GM19463 (cell line): ENCODE measurements at regions not wholly inside any gene's neighbourhood (a gene's known extent, or its start where the extent isn't known, plus 50 kb on each side); places are given as distances from the start of the nearest gene placed in this dataset.
"Not testable (repeated sequence)": the region's sequence is repeated elsewhere in the genome, so short reads cannot be mapped to it uniquely, and the experiment has no call there.

Experiments
- ATAC-seq: cut with Tn5 transposase; IDR thresholded peaks from one replicate; pipeline ENCODE4 v1.9.1; 2021; ENCODE audit warnings: mild to moderate bottlenecking, moderate library complexity; ENCODE audit not compliant: unreplicated experiment

DNA sequence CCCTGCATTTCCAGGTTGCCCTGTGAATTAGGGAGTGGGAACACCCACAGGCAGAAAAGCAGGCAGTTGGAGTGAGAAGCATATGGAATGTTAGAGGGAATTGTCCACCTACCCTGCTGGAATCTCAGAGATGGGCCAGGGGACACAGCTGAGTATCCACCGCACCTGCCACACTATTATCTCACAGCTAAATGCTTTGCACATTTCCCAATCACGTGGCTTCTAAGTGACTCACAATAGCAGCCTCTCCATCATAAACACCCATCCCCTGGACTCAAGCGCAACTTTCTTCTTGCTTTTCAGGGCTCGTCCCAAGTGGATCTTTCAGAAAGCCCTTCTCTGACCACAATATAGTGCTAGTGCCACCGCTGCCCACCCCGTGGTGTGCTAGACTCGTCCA, 389.0 kb upstream of the LMCD1 start:
- ATAC-seq: no peak

DNA sequence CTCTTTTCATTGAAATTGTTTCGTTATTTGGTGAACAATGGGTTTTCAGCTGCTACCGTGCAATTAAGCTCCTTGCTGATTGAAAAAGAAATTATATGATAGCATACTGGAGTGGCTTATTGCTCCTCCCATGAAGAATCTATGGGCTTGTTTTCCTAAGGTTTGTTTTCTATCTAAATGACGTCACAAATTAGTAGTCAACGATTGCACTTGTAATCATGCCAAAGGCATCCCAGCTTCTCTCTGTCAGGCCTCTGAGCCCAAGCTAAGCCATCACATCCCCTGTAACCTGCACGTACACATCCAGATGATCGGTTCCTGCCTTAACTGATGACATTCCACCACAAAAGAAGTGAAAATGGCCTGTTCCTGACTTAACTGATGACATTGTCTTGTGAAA, 388.0 kb upstream of the LMCD1 start:
- no peak for ATAC-seq

GRCh38 chr3:8128686-8129085, 372.9 kb upstream of the LMCD1 start:
- ATAC-seq: no peak

DNA sequence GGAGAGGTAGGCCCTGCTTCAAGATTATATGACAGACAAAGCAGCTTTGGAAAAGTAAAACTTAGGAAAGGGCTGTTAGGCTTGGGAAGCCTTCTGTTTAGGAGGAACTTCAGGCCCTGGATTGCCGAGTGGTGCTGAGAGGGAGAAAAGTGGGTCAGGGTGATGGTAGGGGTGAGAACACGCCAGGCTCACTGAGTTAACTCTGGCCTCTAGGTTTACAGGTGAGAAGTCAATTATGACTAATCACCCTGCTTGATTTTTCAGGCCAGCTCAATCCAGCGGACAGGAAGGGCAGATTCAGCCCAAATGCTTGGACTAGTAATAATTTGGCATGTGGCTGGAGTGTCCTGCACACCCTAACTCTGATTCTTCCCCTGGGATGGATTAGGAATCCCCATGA, 365.1 kb upstream of the LMCD1 start:
- no peak for ATAC-seq

DNA sequence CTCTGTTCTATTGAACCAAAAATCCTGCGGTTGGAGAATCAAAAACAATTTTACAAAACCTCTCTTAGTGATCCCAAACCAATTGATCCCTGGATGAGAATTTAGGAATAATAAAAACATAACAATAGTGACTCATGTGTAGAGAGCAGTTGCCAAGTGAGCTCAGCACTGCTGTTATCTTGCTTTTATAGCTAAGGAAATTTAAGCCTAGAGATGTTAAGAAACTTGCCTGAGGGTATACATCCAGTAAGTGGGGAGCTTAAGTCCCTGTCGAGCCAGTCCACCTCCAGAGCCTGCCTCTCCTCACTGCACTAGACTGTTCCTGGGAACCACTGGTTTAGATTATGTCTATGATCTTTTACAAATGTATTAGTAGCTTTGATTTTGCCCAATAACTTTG, 358.4 kb upstream of the LMCD1 start:
- ATAC-seq: no peak

- ATAC-seq: no peak
These were observed 356.0 kb upstream of the LMCD1 start for GRCh38 chr3:8145661-8146060.

DNA sequence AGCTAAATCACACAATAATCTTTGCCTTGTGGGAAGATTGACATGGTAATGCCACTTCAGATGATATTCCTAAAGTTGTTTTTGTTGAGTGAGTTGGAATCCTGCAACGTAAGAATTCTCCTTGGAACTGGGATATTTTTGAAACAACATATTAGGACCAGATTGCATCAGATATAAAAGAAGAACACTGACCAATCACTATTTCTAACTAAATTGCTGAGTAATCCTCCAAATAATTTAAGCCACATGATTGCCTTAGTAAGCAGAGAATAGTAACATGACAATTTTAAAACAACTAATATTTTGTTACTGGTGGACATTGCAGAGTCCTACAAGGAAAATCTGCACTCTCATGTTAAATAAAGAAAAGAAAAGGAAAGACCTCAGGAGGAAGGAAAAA, 353.9 kb upstream of the LMCD1 start:
- no peak for ATAC-seq

DNA sequence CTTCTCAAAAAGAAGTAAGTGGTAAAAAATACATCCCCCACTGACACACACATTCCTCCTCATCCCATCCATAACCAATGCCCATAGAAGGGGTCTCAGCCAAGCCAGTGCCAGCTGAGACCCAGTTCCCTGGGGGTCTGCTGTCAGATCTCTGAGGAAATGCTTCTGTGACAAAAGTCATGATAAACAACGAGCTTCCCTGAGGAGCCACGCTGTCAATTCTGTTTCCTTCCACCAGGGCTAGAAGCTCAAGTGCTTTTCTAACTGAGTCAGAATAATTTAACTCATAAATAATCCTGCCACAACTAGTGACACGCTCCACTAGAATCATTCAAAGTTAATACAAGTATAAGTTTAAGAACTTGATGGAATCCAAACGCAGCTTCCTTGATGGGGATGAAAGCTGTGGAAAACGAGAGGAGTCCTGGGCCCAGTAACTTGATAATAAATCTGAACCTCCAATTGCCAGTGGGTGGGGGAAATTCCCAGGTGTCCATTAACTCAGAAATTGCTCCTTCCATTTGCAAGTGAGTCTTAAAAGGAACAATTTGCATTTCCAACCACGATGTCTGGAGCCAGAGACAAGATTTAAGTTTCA, 348.7 kb upstream of the LMCD1 start:
- no peak for ATAC-seq

DNA sequence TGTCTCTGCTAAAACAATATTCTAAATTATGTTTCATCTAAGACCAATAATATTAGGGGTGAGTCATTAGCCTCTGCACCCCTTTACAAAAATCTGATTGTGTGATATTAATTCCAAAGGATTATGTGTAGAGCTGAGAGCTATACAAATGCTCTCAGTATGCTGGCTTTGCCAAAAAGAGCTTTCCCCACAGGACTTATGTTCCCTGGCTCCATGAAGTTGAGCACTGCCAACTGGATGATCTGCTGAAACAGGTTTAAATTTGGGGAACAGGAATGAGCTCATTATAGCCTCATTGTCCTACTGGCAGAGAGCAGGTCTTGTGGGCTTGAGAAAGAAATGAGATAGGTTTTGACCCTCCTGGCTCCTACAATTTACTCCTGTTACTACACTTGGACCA, 347.8 kb upstream of the LMCD1 start:
- ATAC-seq: no peak

- no peak for ATAC-seq
These were observed 347.0 kb upstream of the LMCD1 start for GRCh38 chr3:8154617-8155016.

GRCh38 chr3:8156138-8156537, 345.5 kb upstream of the LMCD1 start:
- no peak for ATAC-seq

- ATAC-seq: no peak
These were observed 344.8 kb upstream of the LMCD1 start for GRCh38 chr3:8156831-8157230.

DNA sequence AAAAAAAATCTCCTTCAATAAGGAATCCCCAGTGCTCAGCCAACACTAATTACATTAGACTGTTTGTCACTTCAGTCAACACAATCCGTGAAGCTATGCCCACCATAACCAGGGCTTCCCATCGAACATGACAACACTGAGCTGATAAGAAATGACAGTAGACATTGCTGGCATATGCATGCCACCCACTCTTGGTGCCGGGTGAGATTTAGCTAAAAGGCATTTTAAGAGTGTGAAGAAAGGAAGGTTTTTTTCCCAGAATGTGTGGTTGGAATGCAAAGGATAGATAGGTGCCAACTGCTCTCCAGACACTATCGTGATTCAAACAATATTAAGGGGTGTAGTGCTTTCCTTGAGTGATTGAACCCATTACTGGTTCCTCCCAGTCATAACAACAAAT, 344.0 kb upstream of the LMCD1 start:
- no peak for ATAC-seq

DNA sequence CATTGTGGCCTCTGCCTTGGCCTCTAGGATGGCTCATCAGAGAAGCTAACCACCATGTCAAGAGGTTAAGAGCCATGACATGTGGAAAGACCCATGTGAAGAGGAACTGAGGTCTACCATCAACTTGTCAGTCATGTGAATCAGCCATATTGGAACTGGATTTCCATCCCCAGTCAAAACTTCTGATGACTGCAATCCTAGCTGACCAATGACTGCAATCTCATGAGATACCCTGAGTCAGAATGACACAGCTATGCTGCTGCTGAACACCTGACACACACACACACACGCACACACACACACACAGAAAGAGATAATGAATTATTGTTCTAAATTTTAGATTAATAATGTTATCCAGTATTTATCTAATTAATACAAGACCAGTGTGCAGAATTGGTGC, 337.5 kb upstream of the LMCD1 start:
- ATAC-seq: no peak

- ATAC-seq: no peak
These were observed 335.6 kb upstream of the LMCD1 start for GRCh38 chr3:8166014-8166413.

DNA sequence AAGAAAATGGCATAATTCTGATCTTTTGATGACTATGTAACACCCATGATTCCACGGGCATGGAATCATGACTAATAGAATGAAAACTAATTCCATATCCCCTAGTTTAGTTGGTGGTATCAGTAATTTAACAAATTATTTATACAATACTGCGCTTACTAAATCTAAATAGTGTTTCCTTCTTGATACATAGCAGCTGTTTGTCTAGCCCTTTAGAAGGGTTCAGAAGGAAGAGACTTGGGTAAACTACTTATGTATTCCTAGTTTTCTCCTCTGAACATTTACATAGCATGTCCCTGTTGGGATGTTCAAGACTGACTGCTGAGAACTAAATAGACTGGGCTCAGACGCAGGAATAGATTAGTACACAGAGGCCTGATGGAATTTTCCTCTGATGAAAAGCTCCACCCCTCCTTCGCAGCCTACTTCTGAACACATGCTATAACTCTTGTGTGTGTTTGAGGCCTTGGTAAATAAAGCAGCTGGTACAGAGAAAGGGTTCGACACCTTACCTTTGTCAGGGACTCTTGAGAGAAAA, 330.6 kb upstream of the LMCD1 start:
- ATAC-seq: no peak

DNA sequence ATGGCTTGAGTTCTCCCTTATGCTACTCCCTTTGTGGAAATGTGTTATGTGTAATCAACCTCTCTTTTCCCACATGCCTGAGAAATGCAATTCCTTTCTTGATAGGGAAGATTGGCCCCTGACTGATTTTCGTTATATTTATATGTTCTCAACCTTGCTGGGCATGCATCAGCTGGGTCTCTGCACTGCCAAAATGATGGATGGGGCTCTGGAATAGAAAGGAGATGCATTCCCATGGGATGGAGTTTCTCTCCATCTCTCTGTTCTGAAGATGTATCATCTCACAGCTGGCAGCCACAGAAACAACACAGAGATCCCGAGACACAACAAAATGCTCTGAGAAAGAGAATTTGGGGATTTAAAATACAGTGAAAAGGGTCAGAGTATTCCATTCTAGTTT, 327.7 kb upstream of the LMCD1 start:
- no peak for ATAC-seq

DNA sequence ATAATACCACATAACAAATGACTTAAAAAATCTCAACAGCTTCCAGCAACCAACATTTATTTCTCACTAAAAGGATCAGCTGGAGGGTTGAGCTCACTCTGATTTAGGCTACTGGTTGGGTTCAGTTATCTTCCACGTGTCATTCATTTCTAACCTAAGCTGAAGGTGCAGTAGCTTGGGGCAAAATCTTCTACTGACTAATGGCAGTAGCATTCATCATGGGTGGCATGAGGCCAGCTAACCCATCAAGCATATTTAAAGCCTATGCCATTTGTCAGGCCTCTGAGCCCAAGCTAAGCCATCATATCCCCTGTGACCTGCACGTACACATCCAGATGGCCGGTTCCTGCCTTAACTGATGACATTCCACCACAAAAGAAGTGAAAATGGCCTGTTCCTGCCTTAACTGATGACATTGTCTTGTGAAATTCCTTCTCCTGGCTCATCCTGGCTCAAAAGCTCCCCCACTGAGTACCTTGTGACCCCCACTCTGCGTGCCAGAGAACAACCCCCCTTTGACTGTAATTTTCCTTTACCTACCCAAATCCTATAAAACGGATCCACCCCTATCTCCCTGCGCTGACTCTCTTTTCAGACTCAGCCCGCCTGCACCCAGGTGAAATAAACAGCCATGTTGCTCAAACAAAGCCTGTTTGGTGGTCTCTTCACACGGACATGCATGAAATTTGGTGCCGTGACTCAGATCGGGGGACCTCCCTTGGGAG, 324.7 kb upstream of the LMCD1 start:
- ATAC-seq: not testable (repeated sequence)

DNA sequence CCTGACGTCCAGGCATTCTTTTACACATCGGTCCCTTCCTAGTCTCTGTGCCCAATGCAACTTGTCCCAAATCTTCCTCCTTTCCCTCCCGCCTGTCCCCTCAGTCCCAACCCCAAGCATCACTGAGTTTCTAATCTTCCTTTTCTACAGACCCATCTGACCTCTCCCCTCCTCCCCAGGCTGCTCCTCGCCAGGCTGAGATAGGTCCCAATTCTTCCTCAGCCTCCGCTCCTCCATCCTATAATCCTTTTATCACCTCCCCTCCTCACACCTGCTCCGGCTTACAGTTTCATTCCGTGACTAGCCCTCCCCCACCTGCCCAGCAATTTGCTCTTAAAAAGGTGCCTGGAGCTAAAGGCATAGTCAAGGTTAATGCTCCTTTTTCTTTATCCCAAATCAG, 323.1 kb upstream of the LMCD1 start:
- not testable (repeated sequence) for ATAC-seq

DNA sequence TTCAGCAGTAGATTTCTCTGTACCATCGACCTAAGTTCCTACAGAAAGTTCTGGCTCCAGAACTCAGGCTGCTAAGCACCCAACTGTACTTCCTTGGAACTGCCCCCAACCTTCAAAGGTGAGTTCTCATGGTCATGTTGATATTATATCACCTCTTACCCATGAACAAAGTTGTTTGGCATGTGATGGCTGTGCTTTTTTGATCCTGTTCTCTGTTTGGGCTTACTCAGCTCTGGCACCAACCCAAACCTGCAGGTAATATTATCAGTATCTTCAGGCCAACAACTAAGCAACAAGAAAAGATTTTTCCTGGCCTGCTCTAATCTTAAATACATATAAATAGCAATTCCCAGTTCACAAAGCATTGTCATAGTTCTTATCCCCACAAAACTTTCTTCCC, 318.7 kb upstream of the LMCD1 start:
- no peak for ATAC-seq

GRCh38 chr3:8183627-8184026, 318.0 kb upstream of the LMCD1 start:
- peak; percentile 98 for ATAC-seq

GRCh38 chr3:8186213-8186612, 315.4 kb upstream of the LMCD1 start:
- no peak for ATAC-seq

- ATAC-seq: no peak
These were observed 313.6 kb upstream of the LMCD1 start for GRCh38 chr3:8187996-8188395.
